MM.1S (cell line): ENCODE measurements at regions not wholly inside any gene's neighbourhood (a gene's known extent, or its start where the extent isn't known, plus 50 kb on each side); places are given as distances from the start of the nearest gene placed in this dataset.
A peak's percentile ranks its signal among the peaks of the same experiment; 100 is the strongest.

ENCODE experiments used
- DNase-seq: peaks from one replicate; pipeline ENCODE4 v3.0.0-alpha.2; 2015
- H2AFZ ChIP-seq: fragments of 300-600 bp; sonication (generic); 2 replicates; pipeline ENCODE4 v1.6.0; 2016; ENCODE audit warnings: antibody characterized with exemption, low read length
- H3F3A ChIP-seq: fragments of 300-600 bp; sonication (generic); 2 replicates; pipeline ENCODE4 v1.6.1; 2016; ENCODE audit warnings: mild to moderate bottlenecking, antibody characterized with exemption, low read length, moderate library complexity, mixed read lengths; ENCODE audit not compliant: insufficient read depth
- H3K27ac ChIP-seq: fragments of 300-600 bp; sonication (generic); 2 replicates; pipeline ENCODE4 v1.5.1; 2016; ENCODE audit warnings: mild to moderate bottlenecking, low read length
- H3K27me3 ChIP-seq: fragments of 300-600 bp; sonication (generic); replicated peaks from 2 replicates; pipeline ENCODE4 v1.6.0; 2016; ENCODE audit warnings: low read length; ENCODE audit not compliant: insufficient read depth
- H3K36me3 ChIP-seq: fragments of 300-600 bp; sonication (generic); replicated peaks from 2 replicates; pipeline ENCODE4 v1.6.1; 2016; ENCODE audit warnings: mild to moderate bottlenecking, low read length, mixed read lengths; ENCODE audit not compliant: insufficient read depth
- H3K4me1 ChIP-seq: fragments of 300-600 bp; sonication (generic); 2 replicates; pipeline ENCODE4 v1.6.1; 2016; ENCODE audit warnings: low read length, mixed read lengths
- H3K4me2 ChIP-seq: fragments of 300-600 bp; sonication (generic); 2 replicates; pipeline ENCODE4 v1.6.0; 2016; ENCODE audit warnings: low read depth, low read length
- H3K4me3 ChIP-seq: fragments of 300-600 bp; sonication (generic); 2 replicates; pipeline ENCODE4 v1.5.1; 2016; ENCODE audit warnings: low read length, mixed read lengths
- H3K79me2 ChIP-seq: fragments of 300-600 bp; sonication (generic); 2 replicates; pipeline ENCODE4 v1.6.1; 2016; ENCODE audit warnings: mixed run types, low read length, mixed read lengths
- H3K9ac ChIP-seq: fragments of 300-600 bp; sonication (generic); 2 replicates; pipeline ENCODE4 v1.6.1; 2016; ENCODE audit warnings: low read length, mixed read lengths
- H3K9me2 ChIP-seq: fragments of 300-600 bp; sonication (generic); replicated peaks from 2 replicates; pipeline ENCODE4 v1.6.1; 2016; ENCODE audit warnings: mild to moderate bottlenecking, low read length, mixed read lengths; ENCODE audit not compliant: insufficient read depth
- H3K9me3 ChIP-seq: fragments of 300-600 bp; sonication (generic); replicated peaks from 2 replicates; pipeline ENCODE4 v1.6.1; 2016; ENCODE audit warnings: mild to moderate bottlenecking, low read length, mixed read lengths; ENCODE audit not compliant: insufficient read depth
- H4K20me1 ChIP-seq: fragments of 300-600 bp; sonication (generic); 2 replicates; pipeline ENCODE4 v1.6.1; 2016; ENCODE audit warnings: mild to moderate bottlenecking, low read length, moderate library complexity, mixed read lengths; ENCODE audit not compliant: insufficient read depth
- EZH2 ChIP-seq: fragments of 300-600 bp; sonication (generic); optimal IDR thresholded peaks from 2 replicates; pipeline ENCODE3; 2017; ENCODE audit warnings: low read depth, mild to moderate bottlenecking, antibody characterized with exemption, low read length, mixed read lengths
- EZH2phosphoT487 ChIP-seq: fragments of 300-600 bp; sonication (generic); IDR thresholded peaks from 2 replicates; pipeline ENCODE4 v1.6.1; 2018; ENCODE audit warnings: antibody characterized with exemption, low read length
- TF ChIP-seq, protein P1 (sequence below): fragments of 300-600 bp; sonication (generic); IDR thresholded peaks from 2 replicates; pipeline ENCODE4 v1.5.1; 2016; ENCODE audit warnings: antibody characterized with exemption, low read length, mixed read lengths

DNA sequence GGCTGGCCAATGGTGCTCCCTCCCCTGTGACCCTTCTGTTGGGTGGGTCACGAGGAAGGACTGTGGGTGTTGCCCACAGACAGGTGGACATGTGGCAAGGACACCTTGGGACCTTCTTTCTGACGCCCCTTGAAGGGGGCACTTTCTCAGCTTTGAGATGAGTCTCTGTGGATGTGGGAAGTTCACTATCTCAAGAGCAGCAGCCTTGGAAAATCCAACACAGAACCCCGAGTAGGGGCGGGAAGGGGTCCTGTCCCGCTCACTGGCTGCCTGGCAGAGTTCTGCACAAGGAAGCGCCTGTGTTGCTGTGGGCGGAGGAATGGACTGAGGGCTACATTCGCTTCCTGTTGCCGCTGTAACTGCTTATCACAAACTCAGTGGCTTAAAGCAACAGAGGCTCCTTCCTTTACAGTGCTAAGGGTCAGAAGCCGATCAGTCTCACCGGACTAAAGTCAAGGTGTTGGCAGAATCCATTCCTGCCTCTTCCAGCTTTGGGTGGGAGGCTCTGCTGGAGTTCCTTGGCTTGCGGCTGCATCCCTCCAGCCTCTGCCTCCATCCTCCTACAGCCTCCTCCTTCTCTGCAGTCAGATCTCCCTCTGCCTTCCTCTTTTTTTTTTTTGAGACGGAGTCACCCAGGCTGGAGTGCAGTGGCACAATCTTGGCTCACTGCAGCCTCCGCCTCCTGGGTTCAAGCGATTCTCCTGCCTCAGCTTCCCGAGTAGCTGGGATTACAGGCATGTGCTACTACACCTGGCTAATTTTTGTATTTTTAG lies 305.2 kb downstream of the SEC14L1 start:
- peak overlapping the region; percentile 19; the same call in 1 of the 2 replicates for H3K4me3 ChIP-seq
- TF ChIP-seq EZH2phosphoT487 (no peak), EZH2 (no peak)
- TF ChIP-seq, protein P1, sequence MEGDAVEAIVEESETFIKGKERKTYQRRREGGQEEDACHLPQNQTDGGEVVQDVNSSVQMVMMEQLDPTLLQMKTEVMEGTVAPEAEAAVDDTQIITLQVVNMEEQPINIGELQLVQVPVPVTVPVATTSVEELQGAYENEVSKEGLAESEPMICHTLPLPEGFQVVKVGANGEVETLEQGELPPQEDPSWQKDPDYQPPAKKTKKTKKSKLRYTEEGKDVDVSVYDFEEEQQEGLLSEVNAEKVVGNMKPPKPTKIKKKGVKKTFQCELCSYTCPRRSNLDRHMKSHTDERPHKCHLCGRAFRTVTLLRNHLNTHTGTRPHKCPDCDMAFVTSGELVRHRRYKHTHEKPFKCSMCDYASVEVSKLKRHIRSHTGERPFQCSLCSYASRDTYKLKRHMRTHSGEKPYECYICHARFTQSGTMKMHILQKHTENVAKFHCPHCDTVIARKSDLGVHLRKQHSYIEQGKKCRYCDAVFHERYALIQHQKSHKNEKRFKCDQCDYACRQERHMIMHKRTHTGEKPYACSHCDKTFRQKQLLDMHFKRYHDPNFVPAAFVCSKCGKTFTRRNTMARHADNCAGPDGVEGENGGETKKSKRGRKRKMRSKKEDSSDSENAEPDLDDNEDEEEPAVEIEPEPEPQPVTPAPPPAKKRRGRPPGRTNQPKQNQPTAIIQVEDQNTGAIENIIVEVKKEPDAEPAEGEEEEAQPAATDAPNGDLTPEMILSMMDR: no peak
- H3K27me3 ChIP-seq: no peaks in the 10 kb centered on the region
- peak overlapping the region; percentile 96 for H3K27ac ChIP-seq
- H3K9me3 ChIP-seq: no peaks in the 10 kb centered on the region
- H2AFZ ChIP-seq: no peak overlapping the region
- peaks cover 61% of the 10 kb centered on the region for H3K4me1 ChIP-seq
- H3K9me2 ChIP-seq: no peaks in the 10 kb centered on the region
- no peaks in the 10 kb centered on the region for H4K20me1 ChIP-seq
- no peaks in the 10 kb centered on the region for H3K36me3 ChIP-seq
- peak overlapping the region; percentile 74 for H3K4me2 ChIP-seq
- H3F3A ChIP-seq: peaks cover 34% of the 10 kb centered on the region
- peaks cover 86% of the 10 kb centered on the region for H3K79me2 ChIP-seq
- H3K9ac ChIP-seq: peak overlapping the region; percentile 66
- DNase-seq: peak; percentile 70

DNA sequence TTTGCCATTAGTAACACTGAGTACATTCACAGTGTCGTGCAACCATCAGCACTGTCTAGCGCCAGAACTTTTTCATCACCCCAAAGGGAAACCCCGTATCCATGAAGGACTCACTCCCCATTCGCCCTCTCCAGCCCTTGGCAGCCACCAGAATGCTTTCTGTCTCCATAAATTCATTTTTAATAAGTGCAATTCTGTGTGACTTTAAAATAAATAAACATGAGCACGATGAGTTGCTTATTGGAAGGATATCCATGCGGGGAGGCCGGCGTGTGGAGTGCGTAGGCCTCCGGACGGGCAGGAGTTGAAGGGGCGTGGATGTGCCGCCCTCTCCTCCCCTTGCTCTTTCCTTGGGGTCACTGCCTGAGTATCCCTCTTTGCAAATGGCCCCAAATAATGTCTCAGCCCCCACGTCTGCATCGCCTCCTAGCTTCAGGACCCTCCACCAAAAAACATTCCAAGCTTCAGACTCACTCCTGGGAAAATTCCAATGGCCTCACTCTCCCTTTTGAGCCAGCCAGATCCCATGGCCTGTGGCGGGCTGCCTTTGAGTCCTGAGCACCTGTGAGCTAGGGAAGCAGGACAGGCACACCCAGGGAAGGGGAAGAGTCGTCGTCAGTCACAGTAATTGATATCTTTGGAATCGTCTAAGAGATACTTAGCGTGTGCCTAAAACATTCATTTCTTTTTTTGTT lies 306.3 kb downstream of the SEC14L1 start:
- no peak overlapping the region for H3K4me3 ChIP-seq
- no peak overlapping the region for H3K9ac ChIP-seq
- no peak overlapping the region for H3K27ac ChIP-seq

GRCh38 chr17:77449373-77449907 lies 308.7 kb downstream of the SEC14L1 start:
- no peak overlapping the region for H2AFZ ChIP-seq
- H3K4me1 ChIP-seq: peaks cover 33% of the 10 kb centered on the region
- no peak overlapping the region for H3K27ac ChIP-seq
- no peak overlapping the region for H3K4me2 ChIP-seq
- no peak for TF ChIP-seq EZH2
- no peak for TF ChIP-seq EZH2phosphoT487
- TF ChIP-seq, protein P1: no peak
- H3K4me3 ChIP-seq: no peak overlapping the region
- H3K27me3 ChIP-seq: no peaks in the 10 kb centered on the region
- H3K9ac ChIP-seq: no peak overlapping the region
- H3K9me2 ChIP-seq: no peaks in the 10 kb centered on the region
- no peaks in the 10 kb centered on the region for H4K20me1 ChIP-seq
- DNase-seq: no peak
- H3F3A ChIP-seq: peaks cover 17% of the 10 kb centered on the region
- no peaks in the 10 kb centered on the region for H3K36me3 ChIP-seq
- no peaks in the 10 kb centered on the region for H3K9me3 ChIP-seq
- peaks cover 98% of the 10 kb centered on the region for H3K79me2 ChIP-seq

More for the DNA sequence above, 306.3 kb downstream of the SEC14L1 start:
- H3K27me3 ChIP-seq: no peaks in the 10 kb centered on the region
- H3K9me2 ChIP-seq: no peaks in the 10 kb centered on the region
- peaks cover 22% of the 10 kb centered on the region for H3F3A ChIP-seq
- H3K4me2 ChIP-seq: no peak overlapping the region
- no peaks in the 10 kb centered on the region for H4K20me1 ChIP-seq
- TF ChIP-seq, protein P1: no peak
- TF ChIP-seq EZH2phosphoT487 (no peak), EZH2 (no peak)
- H3K79me2 ChIP-seq: peaks cover 97% of the 10 kb centered on the region
- no peak for DNase-seq
- H3K36me3 ChIP-seq: no peaks in the 10 kb centered on the region
- H2AFZ ChIP-seq: no peak overlapping the region
- H3K9me3 ChIP-seq: no peaks in the 10 kb centered on the region
- peaks cover 55% of the 10 kb centered on the region for H3K4me1 ChIP-seq
